Hematopoietic multipotent progenitor cell treated with erythropoietin and hydrocortisone succinate and interleukin-3 and kit ligand, for 15 days (in vitro differentiated cells): ENCODE measurements at regions not wholly inside any gene's neighbourhood (a gene's known extent, or its start where the extent isn't known, plus 50 kb on each side); places are given as distances from the start of the nearest gene placed in this dataset.
"Not testable (repeated sequence)": the region's sequence is repeated elsewhere in the genome, so short reads cannot be mapped to it uniquely, and the experiment has no call there.

Source experiments
- DNase-seq: peaks from one replicate; pipeline ENCODE4 v3.0.0-alpha.2; 2015; ENCODE audit warnings: low spot score

GRCh38 chr4:123638834-123639233 lies 242.2 kb downstream of the SPRY1 start:
- no peak for DNase-seq

GRCh38 chr4:123640271-123640670 lies 243.7 kb downstream of the SPRY1 start:
- no peak for DNase-seq

DNA sequence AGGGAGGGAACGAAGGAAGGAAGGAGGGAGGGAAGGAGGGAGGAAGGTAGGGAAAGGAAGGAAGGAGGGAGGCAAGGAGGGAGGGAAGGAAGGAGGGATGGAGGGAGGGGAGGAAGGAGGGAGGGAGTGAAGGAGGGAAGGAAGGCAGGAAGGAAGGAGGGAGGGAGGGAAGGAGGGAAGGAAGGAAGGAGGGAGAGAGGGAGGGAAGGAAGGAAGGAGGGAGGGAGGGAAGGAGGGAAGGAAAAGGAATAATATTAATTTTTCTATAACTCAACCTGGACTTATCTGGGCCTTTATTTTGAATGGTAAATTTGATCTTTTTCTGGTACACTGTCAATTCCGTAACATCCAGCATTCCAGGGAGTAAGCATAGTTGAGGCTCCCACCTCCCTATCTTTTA lies 244.2 kb downstream of the SPRY1 start:
- no peak for DNase-seq

- no peak for DNase-seq
Measured at GRCh38 chr4:123643691-123644090, 247.1 kb downstream of the SPRY1 start.

DNA sequence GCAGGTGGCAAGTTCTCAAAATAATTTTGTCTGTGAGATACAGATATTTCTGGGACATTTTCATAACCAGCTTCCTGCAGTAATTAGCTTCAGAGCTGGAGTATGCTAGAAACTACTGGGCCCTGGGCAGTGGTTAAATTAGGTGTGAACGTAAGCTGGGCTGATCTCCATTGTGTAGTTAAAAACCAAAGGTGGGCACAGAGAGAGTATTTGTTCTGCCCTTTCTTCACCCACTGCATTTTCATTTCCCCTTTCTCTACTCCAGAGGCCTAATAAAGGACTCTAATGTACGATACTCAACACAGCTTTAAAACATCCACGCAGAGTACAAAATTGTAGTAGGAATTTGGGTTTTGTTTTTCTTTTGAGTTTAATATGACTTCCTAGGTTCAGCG lies 252.7 kb downstream of the SPRY1 start:
- DNase-seq, result no peak

DNA sequence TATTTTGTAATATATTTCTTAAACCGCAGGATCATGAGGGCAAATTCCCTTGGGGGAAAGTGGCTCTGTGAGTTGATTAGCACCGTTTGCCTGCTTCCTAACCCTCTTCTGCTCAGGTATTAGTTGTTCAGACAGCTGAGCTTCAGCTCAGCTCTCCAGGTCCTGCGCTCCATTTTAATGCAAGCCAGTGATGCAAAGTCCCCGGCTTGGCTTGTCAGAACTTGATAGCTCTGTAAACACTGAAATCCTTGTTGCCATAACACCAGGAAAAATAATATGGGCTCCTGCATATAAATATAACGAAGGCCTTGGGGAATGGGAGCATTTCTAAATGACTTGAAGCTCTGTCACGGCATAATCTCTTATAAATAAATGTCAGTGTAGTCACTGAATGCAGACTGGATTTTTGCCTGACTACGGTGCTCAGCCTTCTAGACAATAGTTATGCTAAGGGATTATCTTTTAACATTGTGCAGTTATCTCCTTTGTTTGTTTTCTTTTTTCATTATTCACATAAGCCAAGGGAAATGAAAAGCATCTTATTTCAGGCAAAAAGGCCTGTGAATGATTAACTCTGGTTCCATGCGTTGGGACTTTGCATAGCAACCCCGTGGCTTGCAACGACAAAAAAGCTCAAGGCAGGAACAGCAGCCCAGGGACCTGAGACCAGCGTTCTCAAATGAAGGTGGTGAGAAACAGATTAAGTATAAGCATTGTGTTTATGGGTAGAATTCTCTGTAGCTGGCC lies 253.2 kb downstream of the SPRY1 start:
- DNase-seq, result no peak

DNA sequence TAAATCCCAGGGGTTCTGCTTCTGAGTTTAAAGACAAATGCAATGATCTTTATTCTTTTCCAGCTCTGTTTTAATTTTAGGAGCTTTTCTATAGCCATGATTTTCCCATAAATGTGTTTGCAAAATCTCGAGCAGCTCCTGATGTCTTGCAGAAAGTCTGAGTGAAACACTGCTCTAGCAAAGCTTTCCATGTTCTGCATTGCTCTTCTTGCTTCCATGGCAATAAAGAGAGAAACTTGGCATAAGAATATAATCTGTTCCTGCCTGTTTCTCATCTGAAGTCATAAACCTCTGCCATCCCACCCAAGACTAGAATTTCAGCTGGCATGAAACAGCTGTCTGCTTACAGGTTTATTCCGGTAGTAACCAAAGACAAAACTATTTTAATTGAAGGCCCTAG lies 254.5 kb downstream of the SPRY1 start:
- no peak for DNase-seq

- DNase-seq, result no peak
Measured at GRCh38 chr4:123651536-123652180, 255.1 kb downstream of the SPRY1 start.

DNA sequence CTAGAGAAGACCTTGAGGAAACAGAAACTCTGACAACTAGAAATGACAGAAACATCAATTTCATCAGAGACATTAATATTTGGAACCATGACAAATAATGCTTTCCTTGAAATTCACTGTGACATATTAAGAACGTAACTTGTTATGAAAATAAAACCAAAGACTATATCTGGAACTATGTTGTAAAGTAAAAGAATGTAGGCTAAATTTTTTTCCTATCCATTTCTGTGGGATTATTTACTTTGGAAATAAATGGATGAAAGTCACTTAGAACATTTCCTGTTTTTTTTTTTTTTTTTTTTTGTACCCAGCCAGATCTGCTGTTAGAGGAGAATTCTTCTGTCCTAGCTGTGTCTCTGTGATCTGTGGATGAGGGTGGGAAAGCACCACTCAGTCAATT lies 255.9 kb downstream of the SPRY1 start:
- DNase-seq, result no peak

DNA sequence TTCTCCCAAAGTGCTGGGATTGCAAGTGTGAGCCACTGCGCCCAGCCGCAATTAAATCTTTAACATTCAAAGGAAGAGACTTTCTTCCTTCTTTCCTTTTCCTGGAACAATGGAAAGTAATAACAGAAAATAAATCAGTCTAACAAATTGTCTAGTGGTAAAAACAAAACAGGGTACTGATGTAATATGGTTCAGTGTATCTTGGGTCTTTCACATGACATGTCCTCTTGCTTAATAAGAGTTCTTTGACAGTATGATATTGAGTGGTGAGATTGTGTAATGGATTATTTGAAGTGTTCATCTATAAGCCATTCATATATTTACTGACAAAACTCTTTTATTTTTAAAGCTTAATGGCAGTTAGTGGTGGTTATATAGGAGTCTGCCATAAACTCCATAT lies 256.6 kb downstream of the SPRY1 start:
- no peak for DNase-seq

DNA sequence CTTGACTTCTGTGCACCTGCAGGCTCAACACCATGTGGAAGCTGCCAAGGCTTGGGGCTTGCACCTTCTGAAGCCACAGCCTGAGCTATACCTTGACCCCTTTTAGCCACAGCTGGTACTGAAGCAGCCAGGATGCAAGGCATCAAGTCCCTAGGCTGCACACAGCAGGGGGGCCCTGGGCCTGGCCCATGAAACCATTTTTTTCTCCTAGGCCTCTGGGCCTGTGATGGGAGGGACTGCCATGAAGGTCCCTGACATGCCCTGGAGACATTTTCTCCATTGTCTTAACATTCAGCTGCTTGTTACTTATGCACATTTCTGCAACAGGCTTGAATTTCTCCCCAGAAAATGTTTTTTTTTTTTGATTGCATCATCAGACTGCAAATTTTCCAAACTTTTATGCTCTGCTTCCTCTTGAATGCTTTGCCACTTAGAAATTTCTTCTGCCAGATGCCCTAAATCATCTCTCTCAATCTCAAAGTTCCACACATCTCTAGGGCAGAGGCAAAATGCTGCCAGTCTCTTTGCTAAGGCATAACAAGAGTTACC lies 260.2 kb downstream of the SPRY1 start:
- DNase-seq, result not testable (repeated sequence)

GRCh38 chr4:123657606-123658005 lies 261.0 kb downstream of the SPRY1 start:
- DNase-seq, result not testable (repeated sequence)

DNA sequence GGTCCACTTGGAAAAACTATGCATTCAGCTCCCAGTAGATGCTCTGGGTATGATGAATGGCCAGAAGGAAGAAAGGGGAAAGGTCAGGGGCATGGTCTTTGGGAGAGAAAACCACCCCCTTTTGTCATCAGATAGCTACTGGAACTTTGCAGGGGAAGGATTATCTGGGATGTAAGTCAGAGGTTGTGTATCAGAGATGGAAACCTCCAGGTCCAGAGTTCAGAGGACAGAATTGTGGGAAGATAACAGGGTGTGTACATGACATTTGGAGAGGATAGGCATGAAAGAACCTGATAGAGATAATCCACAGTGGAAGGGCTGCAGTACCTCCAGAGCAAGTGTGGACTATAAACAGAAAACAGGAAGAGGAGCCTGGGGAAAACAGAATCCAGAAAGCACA lies 262.7 kb downstream of the SPRY1 start:
- no peak for DNase-seq

GRCh38 chr4:123659730-123660129 lies 263.1 kb downstream of the SPRY1 start:
- no peak for DNase-seq

DNA sequence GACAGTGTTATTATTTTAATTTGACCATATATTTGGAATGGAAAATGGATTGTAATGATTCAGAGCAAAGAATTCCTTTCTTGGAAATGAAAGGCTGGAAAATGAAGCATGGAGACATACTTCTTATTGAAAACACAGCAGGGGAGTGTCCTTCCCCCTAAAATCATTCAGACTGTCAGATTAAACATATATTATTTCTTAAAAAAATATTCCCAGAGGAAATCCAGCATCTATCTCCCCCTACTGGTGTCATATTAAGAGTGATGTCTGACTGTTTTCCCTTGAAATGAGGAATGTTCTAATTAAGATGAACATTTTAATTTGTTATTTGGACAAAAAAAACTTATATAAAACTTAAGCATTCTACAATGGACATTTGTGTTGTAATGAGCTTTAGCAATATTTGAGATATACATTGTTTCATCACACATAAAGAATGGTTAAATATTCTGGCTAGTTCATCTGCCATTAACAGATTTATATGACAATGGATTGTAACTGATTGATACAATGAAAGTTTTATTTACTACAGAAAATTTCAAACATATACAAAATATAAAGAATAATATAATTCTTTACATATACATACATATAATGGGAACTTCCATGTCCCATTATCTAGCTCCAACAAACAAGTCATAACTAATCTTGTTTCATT lies 264.6 kb downstream of the SPRY1 start:
- no peak for DNase-seq

DNA sequence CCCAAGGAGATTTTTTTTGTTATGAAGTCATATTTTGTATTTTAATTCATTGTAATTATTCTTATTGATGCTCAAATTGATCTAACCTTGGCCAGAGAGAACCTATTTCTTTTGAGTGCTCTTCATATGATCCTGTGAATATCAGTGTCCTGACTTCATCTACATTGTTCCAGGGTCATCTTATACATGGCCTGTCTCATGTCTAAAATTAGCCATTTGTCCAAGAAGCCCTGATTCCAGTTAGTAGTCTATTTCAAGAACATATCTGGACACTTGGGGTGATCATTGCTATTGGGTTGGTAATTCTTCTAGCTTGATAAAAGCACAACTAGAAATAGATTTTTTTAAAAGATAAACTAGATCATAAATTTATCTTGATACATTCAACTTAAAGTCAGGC lies 266.2 kb downstream of the SPRY1 start:
- no peak for DNase-seq

- DNase-seq, result no peak
Measured at GRCh38 chr4:123666486-123666885, 269.9 kb downstream of the SPRY1 start.

- DNase-seq, result no peak
Measured at GRCh38 chr4:123667496-123667895, 270.9 kb downstream of the SPRY1 start.

DNA sequence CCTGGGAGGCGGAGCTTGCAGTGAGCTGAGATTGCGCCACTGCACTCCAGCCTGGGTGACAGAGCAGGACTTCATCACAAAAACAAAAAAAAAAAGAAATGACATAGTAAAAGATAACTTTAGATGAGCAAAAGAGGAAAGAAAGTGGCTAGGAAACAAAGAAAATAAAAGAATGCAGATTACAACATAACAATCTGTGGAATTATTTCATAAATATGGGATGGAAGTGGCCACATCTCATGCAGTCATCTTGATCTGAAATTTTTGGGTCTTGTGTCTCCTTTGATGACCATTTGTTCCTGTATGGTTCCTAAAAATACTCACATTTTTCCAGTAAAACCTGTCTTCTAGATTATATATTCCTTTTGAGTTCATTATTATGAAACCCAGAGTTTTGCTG lies 271.4 kb downstream of the SPRY1 start:
- no peak for DNase-seq

GRCh38 chr4:123671636-123672404 lies 275.2 kb downstream of the SPRY1 start:
- DNase-seq, result no peak

GRCh38 chr4:123672987-123673386 lies 276.4 kb downstream of the SPRY1 start:
- DNase-seq, result no peak

DNA sequence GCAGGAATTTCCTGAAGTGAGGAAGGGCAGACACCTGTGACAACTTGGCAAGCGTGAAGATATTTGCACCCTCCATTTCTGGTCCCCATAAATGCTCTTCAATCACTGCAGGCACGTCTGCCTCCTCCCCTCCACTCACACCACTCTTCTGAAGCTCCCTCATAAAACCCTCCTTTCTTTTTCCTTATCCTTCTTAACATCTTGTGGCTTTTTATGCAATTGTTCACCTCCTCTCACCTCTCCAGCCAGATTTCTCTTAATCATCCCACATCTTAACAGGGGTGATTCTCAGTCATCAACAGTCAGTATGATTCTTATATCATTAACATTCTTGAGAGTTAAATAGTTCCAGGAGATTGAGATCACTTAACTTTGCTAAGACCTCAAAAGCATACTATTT lies 277.4 kb downstream of the SPRY1 start:
- no peak for DNase-seq
